CD4-positive, alpha-beta T cell (primary cell): ENCODE measurements at regions not wholly inside any gene's neighbourhood (a gene's known extent, or its start where the extent isn't known, plus 50 kb on each side); places are given as distances from the start of the nearest gene placed in this dataset.

ENCODE experiments used
- ATAC-seq: fragments of 200-7000 bp; cut with Tn5 transposase; one replicate; pipeline ENCODE4 v1.10.0; 2022; ENCODE audit warnings: mild to moderate bottlenecking; ENCODE audit not compliant: poor library complexity
- CTCF ChIA-PET: fragments of 350-600 bp; sonication (Branson Sonifier 250); formaldehyde crosslinking; loops from one replicate; lab custom pipeline; 2021; ENCODE audit warnings: antibody characterized with exemption, inconsistent platforms; lab: Charles Lee
- POLR2A ChIA-PET: fragments of 350-600 bp; sonication (Branson Sonifier 250); formaldehyde crosslinking; loops from one replicate; lab custom pipeline; 2021; ENCODE audit warnings: antibody characterized with exemption, inconsistent platforms; lab: Charles Lee
- DNase-seq, 14 experiments: peaks; one replicate each; pipeline ENCODE4 v3.0.0-alpha.2; 2013 to 2020; ENCODE audit warnings: mixed read lengths in 2 of 14
- H3K27ac ChIP-seq, 2 donors: one replicate each; pipeline versions ENCODE4 v1.5.1 to v1.7.0; 2013; ENCODE audit warnings: low read length in 2 of 2, low read depth in 1 of 2, mild to moderate bottlenecking in 1 of 2
- H3K27me3 ChIP-seq, 2 experiments: 1 replicate in 1 of 2; 2 replicates in 1 of 2; pipeline versions ENCODE4 v1.6.1 to v1.7.0; 2013; ENCODE audit warnings: low read length in 2 of 2, control low read depth in 1 of 2, mild to moderate bottlenecking in 1 of 2, moderate library complexity in 1 of 2; ENCODE audit not compliant: insufficient read depth in 2 of 2, control insufficient read depth in 1 of 2
- H3K36me3 ChIP-seq: one replicate; pipeline ENCODE4 v1.6.1; 2013; ENCODE audit warnings: low read length, control low read depth; ENCODE audit not compliant: insufficient read depth
- H3K4me1 ChIP-seq: one replicate; pipeline ENCODE4 v1.6.1; 2013; ENCODE audit warnings: low read length, control low read depth; ENCODE audit not compliant: insufficient read depth
- H3K4me3 ChIP-seq: one replicate; pipeline ENCODE4 v1.5.1; 2013; ENCODE audit warnings: mild to moderate bottlenecking, low read length, moderate library complexity
- H3K9me3 ChIP-seq, 2 experiments: 1 replicate in 1 of 2; 2 replicates in 1 of 2; pipeline versions ENCODE4 v1.6.1 to v1.7.0; 2013; ENCODE audit warnings: low read length in 2 of 2, mild to moderate bottlenecking in 2 of 2, control low read depth in 1 of 2, moderate library complexity in 1 of 2; ENCODE audit not compliant: control insufficient read depth in 1 of 2, insufficient read depth in 1 of 2
- H3K27ac Mint-ChIP-seq: one replicate; pipeline ENCODE4 v1.8.0; 2020; ENCODE audit warnings: mixed read lengths
- H3K27me3 Mint-ChIP-seq: one replicate; pipeline ENCODE4 v1.8.0; 2021; ENCODE audit warnings: mixed read lengths
- H3K36me3 Mint-ChIP-seq: one replicate; pipeline ENCODE4 v1.8.0; 2021; ENCODE audit warnings: low read depth, mixed read lengths
- H3K4me1 Mint-ChIP-seq: one replicate; pipeline ENCODE4 v1.8.0; 2021; ENCODE audit warnings: low read depth, mixed read lengths
- H3K4me3 Mint-ChIP-seq: one replicate; pipeline ENCODE4 v1.8.0; 2020; ENCODE audit warnings: mild to moderate bottlenecking, mixed read lengths
- H3K9me3 Mint-ChIP-seq: one replicate; pipeline ENCODE4 v1.8.0; 2020; ENCODE audit warnings: mixed read lengths
- CTCF ChIP-seq: fragments of 200-600 bp; IDR thresholded peaks from one replicate; pipeline ENCODE4 v1.8.0; 2022; ENCODE audit warnings: antibody characterized with exemption, mild to moderate bottlenecking
- intact Hi-C, 2 experiments: fragments of 100-400 bp; cut with DNase I in 1 of 2; cut with micrococcal nuclease in 1 of 2; formaldehyde crosslinking; loops; one replicate each; pipeline versions ENCODE4 v1.15.1 to v1.9.0; 2023 to 2025; cut with DNase I, micrococcal nuclease

- no peak for TF ChIP-seq CTCF
- Mint-ChIP-seq H3K27me3 (no peaks in the 10 kb centered on the region), H3K27ac (no peak overlapping the region), H3K36me3 (no peaks in the 10 kb centered on the region), H3K4me1 (no peaks in the 10 kb centered on the region), H3K9me3 (no peaks in the 10 kb centered on the region), H3K4me3 (no peak overlapping the region)
- H3K27ac ChIP-seq: no peak overlapping the region
- no peak for DNase-seq
- no peaks in the 10 kb centered on the region for H3K36me3 ChIP-seq
- CTCF ChIA-PET: no interaction called here
- no peaks in the 10 kb centered on the region for H3K27me3 ChIP-seq
- no peaks in the 10 kb centered on the region for H3K4me1 ChIP-seq
- POLR2A ChIA-PET: no interaction called here
- H3K4me3 ChIP-seq: no peak overlapping the region
- intact Hi-C loops: no loop called here
- ATAC-seq: no peak
- no peaks in the 10 kb centered on the region for H3K9me3 ChIP-seq
These were observed 984.4 kb upstream of the WWC1 start for GRCh38 chr5:167307042-167307441.

GRCh38 chr5:167308466-167308865 is 983.0 kb upstream of the WWC1 start:
- CTCF ChIA-PET: no interaction called here
- intact Hi-C loops: no loop called here
- H3K36me3 Mint-ChIP-seq: no peaks in the 10 kb centered on the region
- H3K27ac Mint-ChIP-seq: no peak overlapping the region
- H3K27ac ChIP-seq: no peak overlapping the region
- H3K4me3 ChIP-seq: no peak overlapping the region
- no peaks in the 10 kb centered on the region for H3K27me3 ChIP-seq
- H3K4me3 Mint-ChIP-seq: no peak overlapping the region
- H3K9me3 Mint-ChIP-seq: no peaks in the 10 kb centered on the region
- H3K27me3 Mint-ChIP-seq: no peaks in the 10 kb centered on the region
- H3K4me1 ChIP-seq: no peaks in the 10 kb centered on the region
- ATAC-seq (no peak), DNase-seq (no peak)
- POLR2A ChIA-PET: no interaction called here
- TF ChIP-seq CTCF: no peak
- no peaks in the 10 kb centered on the region for H3K4me1 Mint-ChIP-seq
- H3K9me3 ChIP-seq: peaks cover 0 to 5% of the 10 kb centered on the region in 2 experiments
- H3K36me3 ChIP-seq: no peaks in the 10 kb centered on the region

GRCh38 chr5:167309941-167310517 is 981.4 kb upstream of the WWC1 start:
- H3K9me3 Mint-ChIP-seq: no peaks in the 10 kb centered on the region
- ATAC-seq: no peak
- POLR2A ChIA-PET: no interaction called here
- intact Hi-C loops: no loop called here
- H3K9me3 ChIP-seq: peaks cover 0 to 5% of the 10 kb centered on the region in 2 experiments
- H3K4me1 ChIP-seq: no peaks in the 10 kb centered on the region
- H3K27ac ChIP-seq: no peak overlapping the region
- H3K4me3 Mint-ChIP-seq: no peak overlapping the region
- TF ChIP-seq CTCF: no peak
- H3K27me3 ChIP-seq: no peaks in the 10 kb centered on the region
- no peak for DNase-seq
- no peaks in the 10 kb centered on the region for H3K36me3 Mint-ChIP-seq
- no peak overlapping the region for H3K4me3 ChIP-seq
- H3K36me3 ChIP-seq: no peaks in the 10 kb centered on the region
- no peaks in the 10 kb centered on the region for H3K4me1 Mint-ChIP-seq
- H3K27ac Mint-ChIP-seq: no peak overlapping the region
- CTCF ChIA-PET: no interaction called here
- no peaks in the 10 kb centered on the region for H3K27me3 Mint-ChIP-seq
